ENCODE measurements at regions not wholly inside any gene's neighbourhood (a gene's known extent, or its start where the extent isn't known, plus 50 kb on each side); places are given as distances from the start of the nearest gene placed in this dataset.
A peak's percentile ranks its signal among the peaks of the same experiment; 100 is the strongest.

DNA sequence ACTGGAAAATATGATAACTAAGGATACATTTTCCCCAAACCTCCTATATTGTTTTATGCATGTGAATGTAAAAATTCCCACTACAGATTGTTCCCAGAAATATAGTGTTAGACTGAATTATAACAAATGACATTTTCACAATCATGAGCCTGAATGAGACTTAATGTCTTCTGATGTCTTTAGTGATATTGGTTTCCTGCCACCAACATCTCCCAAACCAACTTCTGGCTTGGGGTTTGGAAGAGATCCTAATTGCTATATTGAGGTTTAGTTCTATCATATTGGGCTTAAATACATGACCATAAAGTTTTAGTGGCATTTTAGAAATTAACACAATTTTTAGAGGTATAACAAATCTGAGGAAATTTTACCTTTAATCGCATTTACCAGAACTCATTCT, 445.3 kb upstream of the CCDC54 start:
- TF ChIP-seq, protein P1, sequence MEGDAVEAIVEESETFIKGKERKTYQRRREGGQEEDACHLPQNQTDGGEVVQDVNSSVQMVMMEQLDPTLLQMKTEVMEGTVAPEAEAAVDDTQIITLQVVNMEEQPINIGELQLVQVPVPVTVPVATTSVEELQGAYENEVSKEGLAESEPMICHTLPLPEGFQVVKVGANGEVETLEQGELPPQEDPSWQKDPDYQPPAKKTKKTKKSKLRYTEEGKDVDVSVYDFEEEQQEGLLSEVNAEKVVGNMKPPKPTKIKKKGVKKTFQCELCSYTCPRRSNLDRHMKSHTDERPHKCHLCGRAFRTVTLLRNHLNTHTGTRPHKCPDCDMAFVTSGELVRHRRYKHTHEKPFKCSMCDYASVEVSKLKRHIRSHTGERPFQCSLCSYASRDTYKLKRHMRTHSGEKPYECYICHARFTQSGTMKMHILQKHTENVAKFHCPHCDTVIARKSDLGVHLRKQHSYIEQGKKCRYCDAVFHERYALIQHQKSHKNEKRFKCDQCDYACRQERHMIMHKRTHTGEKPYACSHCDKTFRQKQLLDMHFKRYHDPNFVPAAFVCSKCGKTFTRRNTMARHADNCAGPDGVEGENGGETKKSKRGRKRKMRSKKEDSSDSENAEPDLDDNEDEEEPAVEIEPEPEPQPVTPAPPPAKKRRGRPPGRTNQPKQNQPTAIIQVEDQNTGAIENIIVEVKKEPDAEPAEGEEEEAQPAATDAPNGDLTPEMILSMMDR (IDR thresholded peaks at IDR 0.05; ENCODE audit: insufficient read depth, low read depth, low read length) = no peak
- no peak for DNase-seq (ENCODE audit: low read depth)
- no peak overlapping the region for H3K4me3 ChIP-seq (ENCODE audit: low read depth, low read length)

DNA sequence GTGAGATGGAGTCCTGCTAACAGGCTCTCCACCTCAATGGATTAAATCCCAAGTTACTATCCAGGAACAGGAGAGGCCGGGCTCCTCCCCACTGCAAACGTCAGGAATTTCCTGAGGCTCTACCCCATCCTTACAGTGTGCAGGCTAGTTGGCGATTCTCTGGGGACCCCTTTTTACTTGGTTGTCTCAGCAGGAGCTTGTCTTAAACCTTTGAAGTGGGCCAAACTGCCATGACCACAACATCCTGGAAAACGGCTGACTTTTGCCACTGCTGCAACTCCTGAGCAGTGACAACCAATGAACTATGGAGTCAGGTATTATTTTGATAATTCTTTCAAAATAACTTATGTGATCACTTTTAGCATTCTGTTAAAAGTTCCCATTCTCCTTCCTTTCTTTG, 440.9 kb upstream of the CCDC54 start:
- H3K4me3 ChIP-seq (ENCODE audit: low read depth, low read length) = no peak overlapping the region
- no peak for DNase-seq (ENCODE audit: low read depth)
- TF ChIP-seq, protein P1 (IDR thresholded peaks at IDR 0.05; ENCODE audit: insufficient read depth, low read depth, low read length) = no peak

DNA sequence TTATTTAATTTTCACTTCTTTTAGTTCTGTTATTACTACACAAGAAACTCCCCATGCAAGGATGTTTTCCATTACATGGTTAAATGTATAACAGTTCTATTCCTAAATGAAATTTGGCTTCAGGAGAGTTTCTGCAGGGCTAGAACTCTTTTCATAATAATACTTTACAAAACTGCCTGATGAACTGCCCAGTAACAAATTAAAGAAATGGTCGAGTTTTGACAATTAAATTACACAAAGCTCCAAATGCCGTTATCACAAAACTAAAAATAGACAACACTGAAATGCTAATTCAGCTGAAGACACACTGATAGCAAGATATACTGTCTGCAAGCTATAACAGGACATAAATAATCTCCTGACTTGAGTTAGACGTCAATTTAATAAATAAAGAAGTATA, 435.2 kb upstream of the CCDC54 start:
- DNase-seq (ENCODE audit: low read depth) = no peak
- TF ChIP-seq, protein P1 (IDR thresholded peaks at IDR 0.05; ENCODE audit: insufficient read depth, low read depth, low read length) = no peak
- no peak overlapping the region for H3K4me3 ChIP-seq (ENCODE audit: low read depth, low read length)

DNA sequence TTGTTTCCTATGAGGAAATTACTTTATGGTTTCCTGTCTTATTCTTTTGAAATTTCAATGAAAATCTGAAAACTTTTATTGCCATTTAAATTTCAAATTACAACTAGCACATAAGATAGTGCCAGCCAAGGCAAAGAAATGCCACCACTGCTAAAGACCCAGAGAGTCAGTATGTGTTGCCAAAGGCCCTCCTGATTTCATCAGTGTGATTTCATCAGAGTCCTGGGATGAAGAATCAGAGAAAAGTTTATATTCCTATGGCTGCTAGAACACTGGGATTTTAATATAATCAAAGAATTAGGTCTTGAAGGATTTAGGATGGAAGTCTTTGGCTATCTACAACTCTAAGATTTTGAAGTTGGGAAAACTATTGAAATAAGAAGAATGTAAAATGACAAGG, 434.2 kb upstream of the CCDC54 start:
- H3K4me3 ChIP-seq (ENCODE audit: low read depth, low read length) = no peak overlapping the region
- peak; percentile 7 for DNase-seq (ENCODE audit: low read depth)
- TF ChIP-seq, protein P1 (IDR thresholded peaks at IDR 0.05; ENCODE audit: insufficient read depth, low read depth, low read length) = no peak

GRCh38 chr3:106945435-106945834, 431.8 kb upstream of the CCDC54 start:
- TF ChIP-seq, protein P1 (IDR thresholded peaks at IDR 0.05; ENCODE audit: insufficient read depth, low read depth, low read length) = no peak
- no peak overlapping the region for H3K4me3 ChIP-seq (ENCODE audit: low read depth, low read length)
- peak; percentile 79 for DNase-seq (ENCODE audit: low read depth)

DNA sequence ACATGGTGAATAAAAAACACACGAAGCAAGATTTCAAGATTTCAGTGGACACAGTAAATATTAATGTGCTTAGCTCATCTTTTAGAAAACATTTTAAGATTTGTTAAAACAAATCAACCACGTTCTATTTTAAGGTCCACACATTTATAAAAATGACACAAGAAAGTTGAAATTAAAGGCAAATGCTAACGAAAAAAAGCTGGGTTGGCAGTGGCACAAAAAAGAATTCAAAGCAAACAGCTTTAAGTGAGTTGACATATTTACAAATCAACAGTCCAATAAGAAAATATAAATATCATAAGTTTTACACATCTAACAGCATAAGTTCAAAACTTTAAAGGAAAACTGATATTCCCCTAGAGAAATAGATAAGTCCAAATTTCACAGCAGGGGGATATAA, 430.4 kb upstream of the CCDC54 start:
- no peak overlapping the region for H3K4me3 ChIP-seq (ENCODE audit: low read depth, low read length)
- no peak for DNase-seq (ENCODE audit: low read depth)
- TF ChIP-seq, protein P1 (IDR thresholded peaks at IDR 0.05; ENCODE audit: insufficient read depth, low read depth, low read length) = no peak

DNA sequence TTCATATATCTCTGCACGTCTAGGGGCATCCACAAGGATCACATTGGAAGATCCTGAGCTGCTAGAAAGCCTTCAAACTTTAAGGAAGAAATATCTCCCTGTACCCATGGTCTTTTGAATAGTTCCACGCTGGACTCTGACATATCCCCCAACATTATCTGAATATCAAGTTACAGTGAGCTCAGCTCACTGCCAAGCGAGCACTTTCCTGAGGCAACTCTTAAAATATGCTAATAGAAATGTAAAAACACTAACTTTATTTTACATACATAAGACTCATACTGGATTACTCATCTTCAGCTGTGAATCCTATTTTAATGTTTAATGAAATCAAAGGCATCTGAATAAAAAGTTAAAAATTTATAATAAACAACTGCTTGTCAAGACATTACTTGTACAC, 420.2 kb upstream of the CCDC54 start:
- H3K4me3 ChIP-seq (ENCODE audit: low read depth, low read length) = no peak overlapping the region
- TF ChIP-seq, protein P1 (IDR thresholded peaks at IDR 0.05; ENCODE audit: insufficient read depth, low read depth, low read length) = no peak
- peak; percentile 42 for DNase-seq (ENCODE audit: low read depth)
